A673 (cell line): ENCODE measurements at regions not wholly inside any gene's neighbourhood (a gene's known extent, or its start where the extent isn't known, plus 50 kb on each side); places are given as distances from the start of the nearest gene placed in this dataset.

Experiments
- EZH2 ChIP-seq: fragments of 200-600 bp; sonication (generic); IDR thresholded peaks from 2 replicates; pipeline ENCODE4 v1.6.1; 2017; ENCODE audit warnings: borderline replicate concordance, low read depth, mild to moderate bottlenecking, mixed read lengths, antibody characterized with exemption, low read length; ENCODE audit not compliant: poor library complexity, severe bottlenecking
- TF ChIP-seq, protein P1 (sequence below): fragments of 300-800, 200-600 bp; sonication (generic); conservative IDR thresholded peaks from 2 replicates; pipeline ENCODE4 v1.5.1; 2017; ENCODE audit warnings: low read depth, mild to moderate bottlenecking, antibody characterized with exemption, low read length, moderate library complexity, mixed read lengths

DNA sequence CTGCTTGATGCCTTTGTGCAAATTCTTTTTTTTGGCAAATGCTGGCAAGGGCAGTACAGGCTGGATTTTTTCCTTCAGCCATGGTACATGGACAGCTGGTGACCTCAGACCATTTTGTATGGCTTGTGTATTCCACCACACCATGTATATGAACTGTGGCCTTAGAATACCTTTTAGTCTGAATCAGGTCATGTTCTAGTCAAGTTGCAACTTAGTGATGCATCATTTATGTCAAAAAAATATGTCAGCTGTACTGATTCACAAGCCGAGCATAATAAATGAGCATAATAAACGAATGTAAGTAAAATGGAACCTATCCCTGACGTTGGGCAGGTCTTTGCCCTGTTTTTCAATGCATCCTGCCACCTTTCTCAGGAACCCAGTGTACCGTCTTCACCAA is 219.7 kb upstream of the RUNX1 start:
- TF ChIP-seq, protein P1, sequence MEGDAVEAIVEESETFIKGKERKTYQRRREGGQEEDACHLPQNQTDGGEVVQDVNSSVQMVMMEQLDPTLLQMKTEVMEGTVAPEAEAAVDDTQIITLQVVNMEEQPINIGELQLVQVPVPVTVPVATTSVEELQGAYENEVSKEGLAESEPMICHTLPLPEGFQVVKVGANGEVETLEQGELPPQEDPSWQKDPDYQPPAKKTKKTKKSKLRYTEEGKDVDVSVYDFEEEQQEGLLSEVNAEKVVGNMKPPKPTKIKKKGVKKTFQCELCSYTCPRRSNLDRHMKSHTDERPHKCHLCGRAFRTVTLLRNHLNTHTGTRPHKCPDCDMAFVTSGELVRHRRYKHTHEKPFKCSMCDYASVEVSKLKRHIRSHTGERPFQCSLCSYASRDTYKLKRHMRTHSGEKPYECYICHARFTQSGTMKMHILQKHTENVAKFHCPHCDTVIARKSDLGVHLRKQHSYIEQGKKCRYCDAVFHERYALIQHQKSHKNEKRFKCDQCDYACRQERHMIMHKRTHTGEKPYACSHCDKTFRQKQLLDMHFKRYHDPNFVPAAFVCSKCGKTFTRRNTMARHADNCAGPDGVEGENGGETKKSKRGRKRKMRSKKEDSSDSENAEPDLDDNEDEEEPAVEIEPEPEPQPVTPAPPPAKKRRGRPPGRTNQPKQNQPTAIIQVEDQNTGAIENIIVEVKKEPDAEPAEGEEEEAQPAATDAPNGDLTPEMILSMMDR: no peak
- TF ChIP-seq EZH2: no peak
